ENCODE measurements at regions not wholly inside any gene's neighbourhood (a gene's known extent, or its start where the extent isn't known, plus 50 kb on each side); places are given as distances from the start of the nearest gene placed in this dataset.

DNA sequence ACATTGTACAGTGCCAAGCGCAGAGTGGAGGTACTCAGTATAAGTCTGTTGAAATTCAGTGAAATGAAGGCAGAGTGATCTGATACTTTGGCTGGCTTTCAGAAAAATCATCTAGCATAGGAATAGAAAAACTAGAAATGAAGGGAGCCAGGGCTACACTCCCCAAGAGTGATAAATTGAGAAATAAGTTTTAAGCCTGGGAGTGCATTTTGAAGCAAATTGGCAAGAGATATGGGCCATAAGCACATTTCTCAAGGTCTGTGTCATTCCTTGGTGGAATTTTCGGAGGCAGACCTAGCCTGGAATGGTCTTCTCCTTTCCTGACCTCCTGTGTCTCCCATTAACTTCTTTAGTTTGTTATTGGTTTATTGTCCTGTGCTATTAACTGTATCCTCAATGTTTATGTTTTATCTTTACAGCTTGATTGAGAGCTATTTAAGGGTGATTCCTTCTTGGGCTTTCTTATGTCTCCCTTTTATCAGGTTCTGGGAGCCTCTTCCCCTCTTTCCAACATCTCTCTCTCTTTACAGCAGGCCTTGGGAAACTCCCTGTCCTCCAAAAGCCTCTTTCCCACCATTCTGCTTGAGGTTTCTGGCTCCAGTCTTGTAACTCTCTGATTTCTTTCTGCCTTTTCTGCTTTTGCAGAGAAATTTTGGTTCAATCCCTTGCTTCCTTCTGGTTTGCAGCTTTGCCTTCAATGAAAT lies 649.5 kb downstream of the SLC4A3 start:
- peak; percentile 40 to 45 for DNase-seq (ENCODE audit: low read depth in 2 of 2)

DNA sequence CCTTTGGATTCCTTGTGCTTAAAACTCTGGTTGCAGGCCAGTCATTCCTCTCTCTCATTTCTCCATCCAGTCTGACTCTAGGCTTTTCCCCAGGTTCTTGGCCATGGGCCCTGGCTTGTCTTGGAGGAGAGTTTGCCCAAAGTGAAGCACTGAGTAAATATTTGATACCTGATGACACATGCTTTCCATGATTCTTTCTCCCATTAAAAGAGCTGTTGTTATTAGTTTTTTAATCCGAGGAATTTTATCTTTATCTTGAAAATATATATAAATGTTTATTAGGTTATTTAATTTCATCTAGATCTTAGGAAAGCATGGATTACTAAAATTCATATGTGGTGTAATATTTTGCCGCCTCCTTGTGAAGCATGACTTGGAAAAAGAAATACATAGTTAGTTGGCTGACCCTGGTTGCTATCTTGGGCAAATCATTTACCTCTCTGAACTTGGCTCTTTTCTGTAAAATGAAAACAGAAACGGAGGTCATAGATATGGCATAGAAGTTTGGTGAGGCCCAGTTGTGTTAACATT lies 650.1 kb downstream of the SLC4A3 start:
- peak; percentile 60 to 69 for DNase-seq (ENCODE audit: low read depth in 2 of 2)

DNA sequence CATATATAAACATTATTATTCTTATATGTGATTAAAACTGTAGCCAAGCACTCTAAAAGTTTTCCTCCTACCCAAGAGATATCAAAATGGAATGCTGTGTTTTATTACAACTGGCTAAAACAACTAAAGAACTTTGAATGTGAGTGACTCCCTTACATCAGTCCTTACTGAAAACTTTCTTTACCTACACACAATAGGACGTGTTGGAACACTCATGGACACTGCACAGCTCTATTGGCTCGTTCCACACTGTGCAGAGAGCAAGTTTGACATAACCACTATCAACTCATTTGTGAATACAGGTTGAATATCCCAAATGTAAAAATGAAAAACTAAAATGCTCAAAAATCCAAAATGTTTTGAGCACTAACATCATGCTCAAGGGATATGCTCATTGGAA lies 650.6 kb downstream of the SLC4A3 start:
- no peak for DNase-seq (ENCODE audit: low read depth in 2 of 2)

DNA sequence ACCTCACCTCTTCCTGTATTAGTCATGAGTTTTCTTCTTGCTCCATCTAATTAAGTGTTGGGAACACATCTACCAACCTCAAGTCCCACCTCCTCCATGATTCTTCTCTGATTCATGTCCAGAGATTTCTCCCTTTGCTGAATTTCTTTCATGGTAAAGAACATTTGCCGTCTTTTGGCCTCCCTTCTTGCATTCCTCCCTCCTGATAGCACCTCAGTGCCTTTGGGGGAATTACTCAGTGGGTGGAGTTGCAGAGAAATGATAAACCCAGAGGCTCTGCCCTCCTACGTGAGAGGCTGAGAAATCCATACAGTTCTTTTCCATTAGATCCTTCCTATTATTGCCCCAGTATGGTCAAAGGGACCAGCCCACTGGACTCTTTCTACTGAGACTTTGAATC lies 651.9 kb downstream of the SLC4A3 start:
- DNase-seq (ENCODE audit: low read depth in 2 of 2): peak; percentile 58 to 61

DNA sequence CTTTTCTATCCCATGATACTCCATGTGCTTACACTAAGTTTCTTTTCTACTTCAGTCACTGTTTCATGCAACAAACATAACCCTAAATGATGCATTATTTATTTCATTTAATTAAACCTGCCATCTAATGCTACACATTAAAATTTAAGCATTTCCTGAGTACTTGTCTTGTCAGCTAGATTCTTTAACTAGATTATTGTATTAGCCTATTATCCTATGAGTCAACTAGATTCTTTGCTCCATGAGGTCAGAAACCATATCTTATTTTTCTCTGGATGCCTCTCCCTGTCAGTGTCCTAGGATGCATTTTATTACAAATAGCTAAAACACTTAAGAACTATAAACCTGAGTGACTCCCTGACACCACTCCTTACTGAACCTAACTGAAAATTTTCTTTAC lies 652.4 kb downstream of the SLC4A3 start:
- DNase-seq (ENCODE audit: low read depth in 2 of 2): peak in 1 of 2 experiments; percentile 19

DNA sequence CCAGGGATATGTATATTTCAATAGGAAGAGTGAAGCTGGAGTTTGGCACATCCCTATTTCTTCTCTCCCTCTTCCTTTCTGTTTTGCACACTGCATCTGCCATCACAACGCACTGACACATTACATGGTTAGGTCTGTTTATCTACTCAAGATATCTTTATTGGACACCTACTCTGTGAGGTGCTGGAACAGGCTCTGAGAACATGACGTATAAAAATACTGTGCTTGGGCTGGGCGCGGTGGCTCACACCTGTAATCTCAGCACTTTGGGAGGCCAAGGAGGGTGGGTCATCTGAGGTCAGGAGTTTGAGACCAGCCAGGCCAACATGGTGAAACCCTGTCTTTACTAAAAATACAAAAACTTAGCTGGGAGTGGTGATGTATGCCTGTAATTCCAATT lies 653.3 kb downstream of the SLC4A3 start:
- DNase-seq (ENCODE audit: low read depth in 2 of 2): no peak

DNA sequence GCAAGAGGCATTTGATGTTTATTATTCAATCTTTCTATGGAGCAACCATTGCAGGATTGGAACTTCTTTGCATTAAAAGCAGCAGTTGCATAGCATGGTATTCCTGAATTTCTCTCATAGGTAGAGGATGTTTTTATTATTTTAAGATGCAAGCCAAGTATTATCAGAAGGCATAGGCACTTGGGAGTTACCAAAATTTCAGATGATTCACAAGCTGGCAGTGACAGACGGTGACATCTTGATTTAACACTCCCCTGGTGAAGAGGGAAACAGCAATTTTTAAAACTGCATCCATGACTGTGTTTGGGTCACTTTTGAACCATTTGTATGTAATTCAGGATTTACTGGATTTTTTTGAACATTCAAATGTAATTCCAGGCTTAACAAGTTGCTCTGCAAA lies 654.3 kb downstream of the SLC4A3 start:
- no peak for DNase-seq (ENCODE audit: low read depth in 2 of 2)

DNA sequence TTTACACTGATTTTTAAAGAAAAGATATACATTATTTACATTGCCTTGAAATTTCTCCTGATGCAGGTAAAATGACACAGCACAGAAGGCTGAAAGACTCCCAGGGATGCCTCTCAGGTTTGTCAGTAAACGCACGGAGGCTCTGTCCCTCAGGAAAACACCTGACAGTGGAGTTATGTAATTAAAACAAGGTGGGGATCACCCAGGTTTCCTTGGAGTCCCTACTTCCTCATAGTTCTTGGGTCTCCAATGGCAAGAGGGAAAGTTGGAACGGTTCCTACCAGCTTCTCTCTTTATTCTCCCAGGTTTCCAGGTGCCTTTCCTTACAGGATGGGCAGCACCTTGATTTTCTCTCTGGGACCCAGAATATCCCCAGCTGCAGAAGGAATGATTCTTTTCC lies 654.8 kb downstream of the SLC4A3 start:
- DNase-seq (ENCODE audit: low read depth in 2 of 2): no peak

DNA sequence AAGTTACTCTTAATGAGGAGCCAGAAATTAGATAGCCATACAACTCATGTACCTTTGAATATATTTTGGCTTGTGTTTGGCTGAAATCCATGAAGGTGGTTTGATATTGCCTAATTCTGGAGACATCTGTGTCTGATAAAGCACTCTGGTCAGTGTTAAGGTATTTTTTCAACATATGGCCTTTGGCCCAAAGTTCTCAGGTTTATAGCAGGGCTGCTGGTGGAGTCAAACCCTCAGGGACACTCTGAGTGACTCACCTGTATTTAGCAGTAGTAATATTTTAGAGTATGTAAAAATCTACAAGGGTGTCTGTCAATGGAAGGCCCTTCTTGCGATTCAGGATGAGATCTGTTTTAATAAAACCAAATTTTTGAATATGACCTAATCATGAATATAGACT lies 666.5 kb downstream of the SLC4A3 start:
- DNase-seq (ENCODE audit: low read depth in 2 of 2): no peak

DNA sequence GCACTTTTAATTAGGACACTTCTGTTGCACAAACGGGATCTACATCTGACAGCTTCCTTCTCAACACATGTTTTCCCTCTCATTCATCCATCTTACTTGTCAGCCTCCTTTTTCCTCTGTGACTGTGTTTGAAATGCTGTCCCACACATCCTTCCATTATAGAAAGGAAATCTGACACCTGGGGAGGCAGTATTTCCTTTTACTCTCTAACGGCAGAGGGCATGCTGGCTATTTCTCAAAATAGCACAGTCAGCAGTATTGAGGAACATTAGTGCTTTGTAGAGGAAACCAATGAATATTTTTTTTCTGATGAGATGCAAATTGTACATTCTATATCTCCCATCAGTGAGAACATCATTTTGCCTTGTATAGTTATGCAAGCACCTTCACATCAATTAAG lies 668.7 kb downstream of the SLC4A3 start:
- DNase-seq (ENCODE audit: low read depth in 2 of 2): no peak

DNA sequence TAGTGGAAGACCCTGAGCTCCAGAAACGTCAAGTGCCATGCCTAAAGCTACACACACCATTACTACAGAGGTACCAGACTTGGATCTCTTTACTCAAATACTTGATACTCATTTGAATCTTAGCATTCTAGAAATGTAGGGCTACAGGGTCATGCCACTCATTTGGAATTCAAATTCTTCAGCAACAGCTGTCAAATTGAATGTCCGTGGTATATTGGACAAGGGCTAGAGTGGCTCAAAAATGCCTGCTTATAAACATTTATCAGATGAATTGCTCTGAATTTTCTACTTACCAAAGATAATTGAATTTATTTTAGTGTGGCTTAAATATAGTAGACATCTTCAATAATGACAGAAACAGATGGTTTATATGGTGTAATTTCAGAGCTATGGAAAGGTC lies 669.7 kb downstream of the SLC4A3 start:
- DNase-seq (ENCODE audit: low read depth in 2 of 2): no peak

DNA sequence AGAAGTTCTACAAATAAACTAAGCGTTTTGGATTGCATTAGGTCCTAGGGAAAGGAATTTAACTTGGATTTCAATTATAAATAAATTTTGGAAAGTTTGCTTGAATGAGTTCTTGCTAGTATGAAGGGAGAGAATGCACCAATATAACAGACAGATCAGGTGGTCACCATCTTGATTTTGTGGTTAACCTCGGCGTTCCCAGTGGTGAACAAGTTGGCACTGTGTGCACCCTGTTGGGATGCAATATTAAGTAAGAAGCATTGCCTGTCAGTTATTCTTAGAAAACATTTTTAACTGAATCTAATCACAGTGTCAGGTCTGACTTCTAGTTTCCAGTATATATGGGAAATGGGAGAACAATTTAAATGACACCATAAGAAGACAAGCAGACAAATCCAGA lies 673.4 kb downstream of the SLC4A3 start:
- DNase-seq (ENCODE audit: low read depth in 2 of 2): no peak

DNA sequence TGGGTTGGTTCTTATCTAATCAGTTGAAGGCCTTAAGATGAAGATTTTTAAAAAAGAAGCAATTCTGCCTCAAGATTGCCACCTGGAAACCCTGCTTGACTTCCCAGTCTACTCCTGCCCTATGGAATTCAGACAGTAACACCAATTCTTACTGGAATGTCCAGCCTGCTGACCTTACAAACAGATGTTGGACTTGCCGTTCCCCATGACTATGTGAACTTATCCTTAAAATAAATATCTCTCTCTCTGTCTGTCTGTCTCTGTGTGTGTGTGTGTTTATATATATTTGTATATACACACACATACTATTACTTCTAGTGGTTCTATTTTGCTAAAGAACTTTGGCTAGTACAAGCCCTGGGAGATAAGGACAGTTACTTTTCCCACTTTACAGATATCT lies 675.3 kb downstream of the SLC4A3 start:
- no peak for DNase-seq (ENCODE audit: low read depth in 2 of 2)

DNA sequence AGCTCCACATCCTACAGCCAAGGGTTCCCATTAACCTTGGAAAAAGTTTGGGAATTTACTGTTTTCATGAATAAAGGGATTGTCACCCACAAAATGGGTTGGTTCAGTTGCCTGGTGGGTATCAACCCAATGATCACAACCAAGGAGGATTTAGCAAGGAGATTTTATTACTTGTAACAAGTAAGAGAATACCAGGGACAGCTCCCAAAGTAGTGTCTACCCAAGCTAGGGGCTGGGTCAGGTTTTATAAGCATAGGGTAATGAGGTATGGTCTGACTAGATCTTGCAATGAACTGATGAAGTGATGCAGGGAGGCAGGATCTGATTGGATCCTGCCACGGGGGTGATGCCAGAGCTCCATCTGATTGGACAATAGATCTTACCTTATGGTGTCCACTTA lies 681.8 kb downstream of the SLC4A3 start:
- DNase-seq (ENCODE audit: low read depth in 2 of 2): no peak

DNA sequence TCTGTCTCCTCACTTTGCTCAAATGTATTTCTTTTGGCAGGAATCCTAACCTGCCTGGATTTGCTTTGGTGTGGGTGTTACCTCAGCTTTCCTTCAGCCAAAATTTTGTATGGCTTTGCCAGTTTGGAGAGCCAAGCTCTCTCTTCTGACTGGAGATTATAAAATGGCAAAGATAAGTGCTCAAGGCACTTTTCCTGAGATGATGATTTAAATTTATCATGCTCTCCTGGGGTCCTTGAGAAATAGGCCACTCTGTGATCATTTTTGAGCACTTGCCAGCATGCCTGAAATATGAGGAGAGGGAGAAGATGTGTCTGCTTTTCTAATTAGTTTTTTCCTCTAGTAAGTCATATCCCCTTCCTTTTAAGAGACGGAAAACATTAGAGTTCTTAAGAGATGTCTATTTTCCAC lies 683.0 kb downstream of the SLC4A3 start:
- no peak for DNase-seq (ENCODE audit: low read depth in 2 of 2)

DNA sequence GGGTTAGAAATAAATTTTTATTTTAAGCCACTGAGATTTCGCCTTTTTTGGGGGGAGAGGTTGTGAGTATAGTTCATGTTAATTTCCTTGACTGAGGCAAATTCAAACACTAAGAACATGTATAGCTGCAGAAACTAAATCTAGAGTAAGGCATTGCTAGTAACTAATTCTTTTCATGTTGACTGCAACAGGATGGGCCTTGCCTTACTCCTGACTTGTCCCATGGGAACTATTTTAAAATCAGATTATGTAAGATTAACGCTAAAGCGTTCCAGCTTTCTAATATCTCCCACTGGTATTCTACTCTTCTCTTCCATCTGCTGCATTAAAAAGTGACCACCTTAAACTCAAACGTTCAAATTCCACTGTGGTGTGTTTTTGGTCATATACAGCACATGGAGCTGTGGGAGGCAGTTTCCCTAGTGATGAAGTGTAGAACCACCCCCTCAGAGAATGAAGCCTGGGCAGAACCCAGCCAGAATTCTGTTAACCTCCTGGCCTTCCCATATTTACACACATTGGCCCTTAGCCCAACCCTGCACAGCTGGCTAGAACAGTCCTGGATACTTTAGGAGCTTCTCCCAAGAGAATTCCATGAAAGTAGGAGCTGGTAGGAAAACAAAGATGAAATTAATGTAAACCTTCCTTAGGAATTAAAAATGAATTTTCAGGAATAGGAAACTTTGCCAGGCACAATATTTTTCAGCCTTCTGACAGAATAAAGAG lies 687.8 kb downstream of the SLC4A3 start:
- peak; percentile 11 to 12 for DNase-seq (ENCODE audit: low read depth in 2 of 2)

DNA sequence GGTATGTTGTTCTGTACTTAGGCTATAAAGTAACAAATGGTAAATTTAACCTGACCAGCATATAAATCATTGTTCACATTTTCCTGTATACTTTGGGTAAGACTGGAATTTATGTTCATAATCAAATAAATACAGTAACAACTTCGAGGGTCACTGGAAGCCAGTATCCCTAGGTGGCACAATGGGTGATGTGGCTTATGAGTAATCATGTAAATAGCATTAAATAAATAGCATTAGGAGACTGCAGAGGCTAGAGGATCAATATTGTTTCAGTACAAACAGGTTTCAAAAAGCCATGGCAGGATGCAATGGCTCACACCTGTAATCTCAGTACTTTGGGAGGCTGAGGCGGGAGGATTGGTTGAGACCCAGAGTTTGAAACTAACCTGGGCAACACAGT lies 690.6 kb downstream of the SLC4A3 start:
- DNase-seq (ENCODE audit: low read depth in 2 of 2): no peak

DNA sequence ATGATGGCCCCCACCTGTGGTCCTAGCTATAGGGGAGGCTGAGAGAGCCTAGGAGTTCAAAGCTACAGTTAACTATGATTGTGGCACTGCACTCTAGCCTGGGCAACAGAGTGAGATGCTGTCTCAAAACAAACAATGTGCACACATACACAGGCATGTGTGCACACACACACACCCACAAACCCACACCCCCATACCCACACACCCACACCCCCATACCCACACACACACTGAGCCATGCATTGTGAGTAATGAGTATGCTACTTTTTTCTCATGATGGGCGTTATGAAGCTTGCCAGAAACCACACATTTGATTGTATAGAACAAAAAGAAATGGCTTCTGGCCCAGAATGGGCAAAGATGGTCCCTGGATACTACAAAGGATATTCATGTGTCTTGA lies 691.1 kb downstream of the SLC4A3 start:
- DNase-seq (ENCODE audit: low read depth in 2 of 2): no peak

DNA sequence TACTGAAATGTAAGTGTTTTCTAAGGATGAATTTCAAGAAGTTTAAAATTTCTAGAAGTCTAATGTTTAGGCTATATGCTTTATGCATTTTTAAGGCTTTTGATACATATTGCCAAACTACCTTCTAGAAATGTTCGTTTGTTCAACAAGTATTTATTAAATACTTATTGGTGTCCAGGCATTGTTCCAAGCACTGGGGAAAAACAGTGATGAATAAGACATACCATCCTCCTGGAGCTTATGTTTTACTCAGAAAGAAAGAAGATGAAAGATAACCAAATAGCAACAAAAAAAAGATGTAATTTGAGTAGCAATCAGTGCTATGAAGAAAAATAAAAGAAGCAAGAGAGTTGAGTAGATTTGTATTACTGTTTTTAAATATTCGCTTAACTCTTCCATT lies 692.9 kb downstream of the SLC4A3 start:
- DNase-seq (ENCODE audit: low read depth in 2 of 2): no peak

DNA sequence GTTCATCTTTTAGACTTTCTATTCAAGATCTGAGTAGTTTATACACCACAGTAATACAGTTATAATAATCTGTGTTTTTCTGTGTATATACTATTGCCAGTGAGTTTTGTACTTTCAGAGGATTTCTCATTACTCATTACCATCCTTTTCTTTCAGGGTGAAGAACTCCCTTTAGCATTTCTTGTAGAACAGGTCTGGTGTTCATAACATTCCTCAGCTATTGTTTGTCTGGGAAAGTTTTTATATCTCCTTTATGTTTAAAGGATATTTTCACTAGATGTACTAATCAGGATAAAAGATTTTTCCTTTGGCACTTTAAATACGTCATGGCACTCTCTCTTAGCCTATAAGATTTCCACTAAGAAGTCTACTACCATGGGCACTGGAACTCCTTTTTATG lies 705.5 kb downstream of the SLC4A3 start:
- no peak for DNase-seq (ENCODE audit: low read depth in 2 of 2)

DNA sequence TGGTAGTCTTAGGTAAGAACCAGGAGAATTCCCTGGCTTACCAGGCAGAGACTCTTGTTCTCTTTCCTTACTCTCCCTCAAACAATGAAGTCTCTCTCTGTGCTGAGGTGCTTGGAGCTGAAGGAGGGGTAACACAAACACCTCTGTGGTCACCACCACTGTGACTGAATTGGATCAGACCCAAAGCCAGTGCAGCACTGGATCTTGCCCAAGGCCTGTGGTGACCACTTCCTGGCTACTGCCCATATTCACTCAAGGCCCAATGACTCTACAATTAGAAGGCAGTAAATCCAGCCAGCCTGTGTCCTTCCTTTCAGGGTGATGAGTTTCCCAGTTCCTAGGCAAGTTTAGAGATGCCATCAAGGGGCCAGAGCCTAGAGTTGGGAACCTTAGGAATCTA lies 706.8 kb downstream of the SLC4A3 start:
- no peak for DNase-seq (ENCODE audit: low read depth in 2 of 2)

DNA sequence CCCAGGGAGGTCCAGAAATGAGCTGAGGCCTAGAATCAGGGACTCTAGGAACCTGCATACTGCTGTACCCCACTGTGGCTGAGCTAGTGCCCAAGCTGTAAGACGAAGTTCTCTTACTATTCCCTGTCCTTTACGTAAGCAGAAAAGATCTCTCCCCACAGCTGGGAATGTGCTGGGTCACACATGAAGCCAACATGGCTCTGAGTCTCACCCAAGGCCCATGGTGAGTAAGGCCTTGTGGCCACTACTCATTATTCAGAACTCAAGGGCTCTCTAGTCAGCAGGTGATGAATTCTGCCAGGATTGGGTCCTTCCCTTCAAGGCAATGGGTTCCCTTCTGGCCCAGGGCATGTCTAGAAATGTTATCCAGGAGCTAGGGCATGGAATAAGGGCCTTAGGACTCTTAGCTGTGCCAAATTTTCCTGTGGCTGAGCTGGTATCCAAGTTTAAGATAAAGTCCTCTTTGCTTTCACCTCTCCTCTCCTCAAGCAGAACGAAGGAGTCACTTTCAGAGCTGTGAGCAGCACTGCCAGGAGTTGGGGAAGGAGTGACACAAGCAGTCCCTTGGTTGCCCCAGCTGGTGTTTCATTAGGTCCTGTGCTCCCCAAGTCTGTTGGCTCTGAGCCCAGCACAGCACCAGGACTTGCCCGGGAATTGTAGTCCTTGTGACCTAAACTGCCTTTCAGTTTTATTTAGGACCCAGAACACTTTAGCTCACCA lies 707.6 kb downstream of the SLC4A3 start:
- DNase-seq (ENCODE audit: low read depth in 2 of 2): no peak

DNA sequence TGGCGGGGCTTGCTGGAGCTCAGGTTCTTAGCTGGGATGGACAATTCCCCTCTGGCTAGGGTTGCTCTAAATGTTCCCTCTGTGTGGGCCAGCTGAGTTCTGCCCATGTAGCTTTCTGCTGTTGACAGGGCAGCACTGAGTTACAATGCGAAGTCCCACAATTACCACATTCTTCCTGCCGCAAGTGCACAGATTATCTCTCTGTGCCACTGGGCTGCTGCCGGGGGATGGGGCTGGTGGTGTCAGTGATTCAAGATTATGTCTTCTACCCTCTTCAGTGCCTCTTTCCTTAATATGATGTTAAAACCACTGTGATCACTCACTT lies 708.1 kb downstream of the SLC4A3 start:
- no peak for DNase-seq (ENCODE audit: low read depth in 2 of 2)

Measured in fibroblast of skin of left quadriceps (primary cell).